Stimulated activated CD4-positive, alpha-beta T cell treated with anti-CD3 and anti-CD28 coated beads, Interleukin-2, amount 100 ng/mL, for 48 hours (primary cell): ENCODE measurements at regions not wholly inside any gene's neighbourhood (a gene's known extent, or its start where the extent isn't known, plus 50 kb on each side); places are given as distances from the start of the nearest gene placed in this dataset.

ENCODE experiments used
- DNase-seq, 2 donors: peaks; one replicate each; pipeline ENCODE4 v3.0.0-alpha.2; 2020

GRCh38 chr5:8675182-8675581 lies 806.2 kb downstream of the MTRR start:
- no peak for DNase-seq

GRCh38 chr5:8676695-8677094 lies 807.7 kb downstream of the MTRR start:
- no peak for DNase-seq

- DNase-seq, result no peak
Measured at GRCh38 chr5:8682381-8682780, 813.4 kb downstream of the MTRR start.

DNA sequence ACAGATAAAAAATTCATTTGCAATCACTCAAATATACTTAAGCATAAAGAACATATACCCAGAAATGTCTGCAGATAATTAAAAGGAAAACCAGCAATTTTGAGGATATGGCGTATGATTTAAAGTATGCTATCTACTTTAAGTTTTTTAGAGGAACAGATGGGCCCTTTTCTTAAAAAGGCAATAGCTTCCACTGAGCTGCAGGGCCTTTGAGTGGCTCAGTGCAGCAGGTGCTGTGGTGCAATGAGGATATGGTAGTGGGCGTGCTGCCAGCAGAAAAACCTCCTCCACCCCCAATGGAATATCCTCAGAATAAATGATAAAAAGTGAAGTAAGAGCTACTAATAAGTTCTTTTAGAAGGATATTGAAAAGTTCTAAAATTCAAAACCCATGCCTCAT lies 814.5 kb downstream of the MTRR start:
- DNase-seq, result no peak

GRCh38 chr5:8685704-8686103 lies 816.8 kb downstream of the MTRR start:
- DNase-seq, result no peak

GRCh38 chr5:8686707-8687106 lies 817.8 kb downstream of the MTRR start:
- no peak for DNase-seq

GRCh38 chr5:8689773-8690172 lies 820.8 kb downstream of the MTRR start:
- DNase-seq, result no peak

DNA sequence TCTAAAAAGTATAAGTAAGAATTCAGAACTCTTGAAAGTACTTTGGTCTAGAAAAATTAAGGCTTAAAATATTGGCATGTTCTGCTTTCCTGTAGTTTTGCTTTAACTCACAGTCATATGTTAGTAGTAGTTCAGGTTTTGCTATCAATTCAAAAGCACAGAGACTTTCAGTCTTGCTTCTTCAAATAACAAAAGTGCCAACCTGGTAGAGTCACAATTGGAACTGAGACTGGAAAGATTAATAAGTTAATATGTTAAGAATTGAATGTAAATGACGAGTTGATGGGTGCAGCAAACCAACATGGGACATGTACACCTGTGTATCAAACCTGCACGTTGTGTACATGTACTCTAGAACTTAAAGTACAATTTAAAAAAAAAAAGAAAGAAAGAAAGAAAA lies 822.3 kb downstream of the MTRR start:
- DNase-seq, result no peak

DNA sequence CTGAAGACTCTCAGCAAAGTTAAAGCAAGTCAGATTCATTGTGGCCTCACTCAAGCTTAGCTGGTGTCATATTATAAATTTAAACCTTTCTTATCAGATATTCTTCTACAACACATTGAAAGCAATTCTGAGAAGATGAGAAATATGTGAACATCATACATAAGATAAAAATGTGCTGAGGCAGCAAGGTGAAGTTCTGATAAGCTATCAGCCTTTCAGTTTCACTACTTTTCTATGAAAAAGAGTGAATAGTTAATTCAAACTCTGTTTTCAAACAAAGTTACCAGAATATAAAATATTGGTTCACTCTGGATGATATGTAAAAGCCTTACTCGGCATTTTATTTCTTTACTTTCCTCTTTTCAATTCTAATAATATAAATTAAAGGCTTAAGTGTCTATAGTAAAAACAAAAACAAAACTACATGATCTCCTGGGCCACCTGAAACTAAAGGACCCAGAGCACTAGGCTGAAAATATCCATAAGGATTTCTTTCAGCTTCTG lies 824.4 kb downstream of the MTRR start:
- no peak for DNase-seq

DNA sequence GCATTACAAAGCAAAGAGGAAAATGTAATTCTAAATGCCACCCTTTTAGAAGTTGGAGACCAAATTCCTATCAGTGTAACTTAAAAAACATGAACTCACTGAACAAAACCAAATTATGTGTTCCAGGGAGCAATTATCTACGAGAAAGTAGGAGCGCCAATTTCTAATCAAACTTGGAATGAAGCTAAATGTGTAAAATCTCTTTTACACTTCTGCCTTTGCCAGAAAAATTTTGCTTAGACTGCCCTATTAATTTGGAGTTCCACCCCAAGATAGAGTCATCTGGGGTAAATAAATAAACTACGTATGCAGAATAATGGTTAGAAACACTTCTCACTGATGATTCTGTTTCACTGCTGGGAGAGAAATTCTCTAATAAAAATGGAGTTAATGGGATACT lies 825.6 kb downstream of the MTRR start:
- DNase-seq, result no peak

GRCh38 chr5:8695902-8696845 lies 827.2 kb downstream of the MTRR start:
- DNase-seq, result no peak

- DNase-seq, result no peak
Measured at GRCh38 chr5:8700222-8700621, 831.3 kb downstream of the MTRR start.

DNA sequence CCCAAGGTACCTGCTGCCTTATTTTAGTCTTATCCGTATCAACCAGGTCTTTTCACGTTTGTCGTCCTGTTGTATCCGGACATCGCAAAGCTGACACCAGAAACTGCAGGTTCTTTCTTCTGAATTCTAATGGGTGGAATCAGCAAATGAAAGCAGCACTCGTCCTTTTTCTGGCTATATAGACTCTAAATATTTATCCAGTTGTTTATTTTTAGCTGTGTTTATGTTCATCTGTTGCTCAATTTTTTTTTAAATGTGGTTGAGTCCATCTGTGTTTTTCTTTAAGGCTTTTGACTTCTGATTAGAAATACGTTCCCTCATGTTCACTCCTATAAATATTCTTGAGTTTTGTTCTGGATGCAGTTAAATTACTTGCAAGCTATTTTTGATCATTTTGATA lies 831.7 kb downstream of the MTRR start:
- DNase-seq, result no peak

GRCh38 chr5:8701251-8701650 lies 832.3 kb downstream of the MTRR start:
- DNase-seq, result no peak

GRCh38 chr5:8710426-8710930 lies 835.4 kb downstream of the SEMA5A start:
- no peak for DNase-seq

DNA sequence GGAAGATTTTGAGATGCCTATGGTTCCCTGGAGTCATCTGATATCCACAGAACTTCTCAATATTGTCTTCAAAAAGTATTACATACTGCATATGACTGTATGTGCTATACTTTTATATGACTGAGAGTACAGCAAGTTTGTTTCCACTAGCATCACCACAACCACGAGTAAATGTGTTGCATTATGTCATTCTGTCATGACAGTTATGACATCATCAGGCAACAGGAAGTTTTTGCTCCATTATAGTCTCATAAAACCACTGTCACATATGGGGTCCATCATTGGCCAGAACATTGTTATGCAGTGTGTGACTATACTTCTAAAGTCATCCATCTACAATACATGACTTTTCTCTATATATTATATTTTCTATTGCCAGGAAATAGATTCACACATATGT lies 831.7 kb downstream of the SEMA5A start:
- DNase-seq, result no peak

GRCh38 chr5:8714861-8715260 lies 831.0 kb downstream of the SEMA5A start:
- no peak for DNase-seq

DNA sequence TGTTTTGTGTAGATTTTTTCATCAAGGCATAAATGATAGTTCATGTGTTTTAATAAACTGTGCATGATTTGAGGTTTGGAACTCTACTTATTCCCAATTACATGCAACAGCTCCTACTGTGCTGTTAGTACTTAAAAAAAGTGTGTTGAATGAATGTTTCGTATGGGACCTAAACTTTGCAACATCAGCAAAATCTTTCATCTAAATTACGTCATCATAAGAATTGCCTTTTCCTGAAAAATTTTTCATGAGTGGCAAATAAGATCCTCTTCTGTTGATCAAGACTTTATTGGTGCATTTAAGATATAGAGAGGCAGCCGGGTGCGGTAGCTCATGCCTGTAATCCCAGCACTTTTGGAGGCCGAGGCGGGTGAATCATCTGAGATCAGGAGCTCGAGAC lies 826.1 kb downstream of the SEMA5A start:
- DNase-seq, result no peak

DNA sequence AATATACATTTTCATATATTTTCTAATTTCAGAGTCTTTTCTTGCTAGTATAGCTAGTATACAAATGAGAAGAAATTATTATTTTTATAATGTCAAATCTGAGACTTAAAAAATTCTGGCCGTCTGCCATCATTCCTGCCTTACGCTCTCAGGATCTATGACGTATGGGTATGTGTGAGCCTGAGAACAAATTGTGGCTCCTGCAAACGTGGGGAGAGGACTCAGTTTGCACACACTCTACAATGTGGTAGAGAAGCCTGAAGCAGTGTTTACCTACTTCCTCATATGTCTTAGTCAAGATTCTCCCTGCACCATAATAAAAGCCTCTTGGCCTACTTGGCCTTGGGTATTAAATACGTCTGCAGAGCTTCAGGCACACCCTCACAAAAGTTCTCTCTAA lies 825.4 kb downstream of the SEMA5A start:
- DNase-seq, result no peak

DNA sequence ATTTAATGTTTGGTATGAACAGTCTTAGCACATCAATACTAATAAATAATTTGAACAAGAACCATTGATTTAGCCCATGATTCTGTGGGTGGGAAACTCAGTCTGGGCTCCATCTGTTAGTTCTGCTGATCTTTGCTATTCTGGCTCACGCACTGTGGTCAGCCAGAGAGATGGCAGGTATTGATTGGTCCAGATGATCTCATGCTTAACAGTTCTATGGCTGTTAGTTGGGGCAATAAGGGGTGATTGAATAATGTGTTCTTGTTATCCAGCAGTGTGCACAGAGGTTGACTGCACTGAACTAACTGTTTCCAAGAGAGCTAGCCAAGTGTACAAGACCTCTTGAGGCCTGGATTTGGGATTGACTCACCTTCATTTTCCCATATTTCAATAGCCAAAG lies 824.3 kb downstream of the SEMA5A start:
- no peak for DNase-seq

DNA sequence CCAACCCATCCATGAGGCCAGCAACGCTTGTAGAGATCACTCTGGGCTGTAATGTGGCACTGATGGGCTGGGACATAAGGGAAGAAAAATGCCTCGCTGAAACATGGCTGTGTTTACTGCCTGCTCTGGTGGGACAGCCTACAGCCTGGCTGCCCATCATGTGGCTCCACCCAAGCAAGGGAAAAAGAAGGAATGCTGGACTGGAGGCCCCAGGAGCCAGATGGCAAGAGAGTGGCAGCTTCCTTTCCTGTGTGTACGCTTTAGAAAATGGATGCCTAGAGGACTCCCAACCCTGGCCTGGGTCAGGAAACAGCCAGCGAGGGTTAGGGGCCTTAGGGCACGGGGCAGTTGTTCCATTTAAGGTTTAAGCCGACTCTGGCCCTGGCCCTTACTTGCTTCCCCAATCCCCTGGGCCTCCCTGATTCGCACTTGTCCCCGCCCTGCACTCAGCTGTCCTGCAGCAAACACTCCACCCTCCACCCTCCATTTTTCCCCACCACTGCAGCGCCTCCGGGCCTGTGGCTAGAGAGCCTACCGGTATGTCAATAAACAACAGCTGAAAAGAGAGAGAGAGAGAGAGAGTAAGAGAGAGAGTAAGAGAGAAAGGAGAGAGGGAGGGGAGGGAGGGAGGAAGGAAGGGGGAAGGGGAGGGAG lies 819.4 kb downstream of the SEMA5A start:
- DNase-seq, result no peak

DNA sequence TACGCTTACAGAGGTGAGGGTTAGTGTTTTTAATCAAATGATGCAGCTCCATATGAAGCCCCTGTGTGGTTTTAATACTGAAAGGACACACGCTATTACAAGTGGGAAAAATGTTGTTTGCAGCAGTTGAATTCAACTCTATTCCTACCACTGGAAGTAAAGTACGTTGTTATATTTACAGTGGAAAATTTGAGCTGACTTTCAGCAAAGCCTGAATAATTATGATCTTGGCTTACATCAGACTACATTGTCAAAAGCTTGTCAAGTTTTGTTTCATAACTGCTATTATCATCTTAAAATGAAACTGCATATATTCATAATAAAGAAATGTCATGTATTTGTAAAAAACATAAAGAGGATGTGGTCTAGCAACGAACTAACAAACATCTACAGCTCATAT lies 818.5 kb downstream of the SEMA5A start:
- DNase-seq, result no peak

GRCh38 chr5:8729437-8729836 lies 816.4 kb downstream of the SEMA5A start:
- no peak for DNase-seq

GRCh38 chr5:8730194-8730593 lies 815.7 kb downstream of the SEMA5A start:
- no peak for DNase-seq
